GM18873 (cell line): ENCODE measurements at regions not wholly inside any gene's neighbourhood (a gene's known extent, or its start where the extent isn't known, plus 50 kb on each side); places are given as distances from the start of the nearest gene placed in this dataset.

Source experiments
- ATAC-seq: cut with Tn5 transposase; IDR thresholded peaks from one replicate; pipeline ENCODE4 v1.9.1; 2021; ENCODE audit warnings: mild to moderate bottlenecking, moderate library complexity, moderate number of reproducible peaks; ENCODE audit not compliant: unreplicated experiment, low FRiP score

GRCh38 chr2:74036010-74036409 lies 51.3 kb downstream of the TET3 start:
- no peak for ATAC-seq

- no peak for ATAC-seq
Measured at GRCh38 chr2:74036450-74037195, 51.9 kb downstream of the TET3 start.

GRCh38 chr2:74037379-74037860 lies 52.7 kb downstream of the TET3 start:
- ATAC-seq = peak; percentile 44

- ATAC-seq = no peak
Measured at GRCh38 chr2:74039611-74040010, 54.9 kb downstream of the TET3 start.

- no peak for ATAC-seq
Measured at GRCh38 chr2:74041182-74041581, 56.5 kb downstream of the TET3 start.

GRCh38 chr2:74041726-74042125 lies 57.0 kb downstream of the TET3 start:
- no peak for ATAC-seq

- no peak for ATAC-seq
Measured at GRCh38 chr2:74042606-74043005, 57.9 kb downstream of the TET3 start.

GRCh38 chr2:74043345-74044329 lies 58.9 kb downstream of the TET3 start:
- ATAC-seq = no peak

GRCh38 chr2:74044999-74045398 lies 60.3 kb downstream of the TET3 start:
- ATAC-seq = no peak

GRCh38 chr2:74045454-74045853 lies 60.7 kb downstream of the TET3 start:
- no peak for ATAC-seq

GRCh38 chr2:74046441-74046840 lies 61.7 kb downstream of the TET3 start:
- no peak for ATAC-seq

GRCh38 chr2:74047152-74047551 lies 62.4 kb downstream of the TET3 start:
- ATAC-seq = no peak

GRCh38 chr2:74048147-74048546 lies 63.4 kb downstream of the TET3 start:
- ATAC-seq = no peak

GRCh38 chr2:74048843-74049519 lies 64.3 kb downstream of the TET3 start:
- no peak for ATAC-seq

- ATAC-seq = no peak
Measured at GRCh38 chr2:74050151-74050550, 65.4 kb downstream of the TET3 start.

- ATAC-seq = no peak
Measured at GRCh38 chr2:74051504-74051903, 66.8 kb downstream of the TET3 start.

GRCh38 chr2:74052732-74053710 lies 68.3 kb downstream of the TET3 start:
- no peak for ATAC-seq

- ATAC-seq = no peak
Measured at GRCh38 chr2:74053959-74054715, 69.4 kb downstream of the TET3 start.
